Endothelial cell of umbilical vein (primary cell): ENCODE measurements at regions not wholly inside any gene's neighbourhood (a gene's known extent, or its start where the extent isn't known, plus 50 kb on each side); places are given as distances from the start of the nearest gene placed in this dataset.

ENCODE experiments used
- BruUV-seq: library from RNA; stranded (reverse); fragments of 400-500 nt; replicated peaks from 2 replicates; lab custom pipeline; 2021; lab: Mats Ljungman, UMichigan
- CTCF ChIA-PET: fragments of 300-600, 350-600 bp; sonication (Branson Sonifier 250); formaldehyde crosslinking; loops from one replicate; lab custom pipeline; 2021; ENCODE audit warnings: antibody characterized with exemption, inconsistent platforms; lab: Charles Lee
- POLR2A ChIA-PET: fragments of 300-600, 350-600 bp; sonication (Branson Sonifier 250); formaldehyde crosslinking; loops from one replicate; lab custom pipeline; 2021; ENCODE audit warnings: antibody characterized with exemption, inconsistent platforms; lab: Charles Lee
- DNase-seq: peaks from one replicate; pipeline ENCODE4 v3.0.0-alpha.2; 2011; ENCODE audit warnings: low read depth, low spot score
- FAIRE-seq: peaks from 2 replicates; lab custom pipeline; 2011; peaks lifted over from hg19 to GRCh38; lab: Jason Lieb, UNC
- H2AFZ ChIP-seq: 2 replicates; pipeline ENCODE4 v1.6.0; 2012; ENCODE audit warnings: low read depth, low read length, control low read depth, inconsistent platforms
- H3K27ac ChIP-seq: 2 replicates; pipeline ENCODE4 v1.5.1; 2011; ENCODE audit warnings: low read depth, mild to moderate bottlenecking, control low read depth, low read length, moderate library complexity; ENCODE audit not compliant: insufficient read depth
- H3K27me3 ChIP-seq, 2 experiments: 2 replicates each; pipeline versions ENCODE4 v1.6.0 to v1.6.1; 2011; ENCODE audit warnings: low read length in 2 of 2, mixed read lengths in 1 of 2; ENCODE audit not compliant: control insufficient read depth in 2 of 2, insufficient read depth in 2 of 2
- H3K36me3 ChIP-seq, 2 experiments: 2 replicates in 1 of 2; 3 replicates in 1 of 2; pipeline ENCODE4 v1.5.1; 2011; ENCODE audit warnings: low read length in 2 of 2, mild to moderate bottlenecking in 1 of 2, moderate library complexity in 1 of 2; ENCODE audit not compliant: control insufficient read depth in 2 of 2, insufficient read depth in 2 of 2; ENCODE audit errors: extremely low read depth in 1 of 2
- H3K4me1 ChIP-seq: 3 replicates; pipeline ENCODE4 v1.5.1; 2011; ENCODE audit warnings: mild to moderate bottlenecking, low read length; ENCODE audit not compliant: control insufficient read depth, insufficient read depth; ENCODE audit errors: extremely low read depth
- H3K4me2 ChIP-seq: 2 replicates; pipeline ENCODE4 v1.6.1; 2011; ENCODE audit warnings: low read length, control low read depth, mixed read lengths; ENCODE audit not compliant: insufficient read depth
- H3K4me3 ChIP-seq, 3 experiments: fragments of 200-600 bp in 1 of 3; sonication (generic), shearing (Covaris generic) in 1 of 3; replicated peaks in 1 of 3; 2 replicates each; pipeline ENCODE4 v1.5.1; 2011 to 2016; ENCODE audit warnings: control low read depth in 3 of 3, low read length in 3 of 3, mild to moderate bottlenecking in 2 of 3, inconsistent platforms in 1 of 3, low read depth in 1 of 3, moderate library complexity in 1 of 3; ENCODE audit not compliant: insufficient read depth in 1 of 3
- H3K79me2 ChIP-seq: 2 replicates; pipeline ENCODE4 v1.6.0; 2012; ENCODE audit warnings: low read length, inconsistent platforms; ENCODE audit not compliant: control insufficient read depth, insufficient read depth
- H3K9ac ChIP-seq: replicated peaks from 2 replicates; pipeline ENCODE3; 2011; ENCODE audit warnings: low read length, control low read depth; ENCODE audit not compliant: insufficient read depth; ENCODE audit errors: extremely low read depth
- H3K9me1 ChIP-seq: replicated peaks from 3 replicates; pipeline ENCODE4 v1.6.0; 2011; ENCODE audit warnings: mild to moderate bottlenecking, low read length; ENCODE audit not compliant: control insufficient read depth, insufficient read depth; ENCODE audit errors: extremely low read depth
- H3K9me3 ChIP-seq: replicated peaks from 2 replicates; pipeline ENCODE4 v1.5.1; 2012; ENCODE audit warnings: low read length, inconsistent platforms; ENCODE audit not compliant: control insufficient read depth, insufficient read depth
- H4K20me1 ChIP-seq: replicated peaks from 2 replicates; pipeline ENCODE3; 2011; ENCODE audit warnings: mild to moderate bottlenecking, low read length; ENCODE audit not compliant: control insufficient read depth, insufficient read depth; ENCODE audit errors: extremely low read depth
- CTCF ChIP-seq, 2 donors: IDR thresholded peaks; 1 replicate in 1 of 2; 2 replicates in 1 of 2; pipeline ENCODE4 v1.5.1; 2011; ENCODE audit warnings: low read length in 2 of 2, mild to moderate bottlenecking in 2 of 2, moderate library complexity in 2 of 2, control low read depth in 1 of 2, inconsistent platforms in 1 of 2, low read depth in 1 of 2; ENCODE audit not compliant: insufficient read depth in 1 of 2; ENCODE audit errors: extremely low read depth in 1 of 2
- FOS ChIP-seq: IDR thresholded peaks from 2 replicates; pipeline ENCODE4 v1.6.1; 2011; ENCODE audit warnings: mild to moderate bottlenecking, low read length, moderate library complexity, borderline replicate concordance; ENCODE audit not compliant: insufficient read depth
- JUN ChIP-seq: IDR thresholded peaks from 2 replicates; pipeline ENCODE4 v1.6.1; 2011; ENCODE audit warnings: borderline replicate concordance, low read depth; ENCODE audit not compliant: insufficient read length, insufficient read depth
- MYC ChIP-seq: IDR thresholded peaks from one replicate; pipeline ENCODE4 v1.6.1; 2011; ENCODE audit warnings: mild to moderate bottlenecking, low read depth, low read length
- dilution Hi-C: fragments of 300-500 bp; cut with MboI; formaldehyde crosslinking; loops from one replicate; pipeline ENCODE4 v1.15.0; 2019; ENCODE audit warnings: low sequenced_read_pairs; ENCODE audit not compliant: extremely low pct_ligation_motif_present
- intact Hi-C: fragments of 100-400 bp; cut with micrococcal nuclease; formaldehyde crosslinking; loops from one replicate; pipeline ENCODE4 v1.10.0; 2022

- no peaks in the 10 kb centered on the region for H3K27me3 ChIP-seq
- CTCF ChIA-PET: no interaction called here
- no peak overlapping the region for H2AFZ ChIP-seq
- no peaks in the 10 kb centered on the region for H3K36me3 ChIP-seq
- FAIRE-seq (no peak), DNase-seq (no peak)
- no peaks in the 10 kb centered on the region for H3K9me1 ChIP-seq
- no peak overlapping the region for H3K9ac ChIP-seq
- dilution Hi-C loops: no loop called here
- H3K4me1 ChIP-seq: no peaks in the 10 kb centered on the region
- H3K27ac ChIP-seq: no peak overlapping the region
- H3K4me3 ChIP-seq: no peak overlapping the region
- POLR2A ChIA-PET: no interaction called here
- H4K20me1 ChIP-seq: no peaks in the 10 kb centered on the region
- BruUV-seq: no TSS peak
- intact Hi-C loops: no loop called here
- H3K4me2 ChIP-seq: no peak overlapping the region
- no peaks in the 10 kb centered on the region for H3K79me2 ChIP-seq
- peaks cover under 1% of the 10 kb centered on the region for H3K9me3 ChIP-seq
- TF ChIP-seq CTCF (IDR thresholded peaks at IDR 0.05; ENCODE audit: extremely low read depth in 1 of 2, insufficient read depth in 1 of 2, low read depth in 1 of 2, low read length in 2 of 2) (no peak), MYC (no peak), JUN (no peak), FOS (no peak)
Observed at GRCh38 chr2:147482916-147483669, 361.7 kb upstream of the ACVR2A start.
